AG04450 (cell line): ENCODE measurements at regions not wholly inside any gene's neighbourhood (a gene's known extent, or its start where the extent isn't known, plus 50 kb on each side); places are given as distances from the start of the nearest gene placed in this dataset.

ENCODE experiments used
- CTCF ChIA-PET: fragments of 300-600, 350-600 bp; formaldehyde crosslinking; extraction: SDS; loops from one replicate; lab custom pipeline; 2022; ENCODE audit warnings: antibody characterized with exemption, inconsistent platforms; lab: Charles Lee
- POLR2A ChIA-PET: fragments of 350-600 bp; formaldehyde crosslinking; extraction: SDS; loops from one replicate; lab custom pipeline; 2021; ENCODE audit warnings: antibody characterized with exemption, inconsistent platforms; lab: Yijun Ruan, JAX
- DNase-seq: peaks from one replicate; pipeline ENCODE4 v3.0.0-alpha.2; 2011; ENCODE audit warnings: low read depth, low spot score
- H3K27ac ChIP-seq: one replicate; pipeline ENCODE4 v1.5.1; 2012; ENCODE audit warnings: low read depth, low read length, control low read depth
- H3K27me3 ChIP-seq: one replicate; pipeline ENCODE4 v1.6.0; 2012; ENCODE audit warnings: low read length; ENCODE audit not compliant: control insufficient read depth, insufficient read depth
- H3K4me3 ChIP-seq: 2 replicates; pipeline ENCODE4 v1.5.1; 2011; ENCODE audit warnings: mild to moderate bottlenecking, low read depth, low read length, control low read depth
- H3K9me3 ChIP-seq: 2 replicates; pipeline ENCODE4 v1.5.1; 2012; ENCODE audit warnings: low read length; ENCODE audit not compliant: control insufficient read depth, insufficient read depth
- TF ChIP-seq, protein P1 (sequence below): IDR thresholded peaks from 2 replicates; pipeline ENCODE4 v1.5.1; 2011; ENCODE audit warnings: low read depth, low read length, control low read depth, inconsistent platforms

GRCh38 chr11:119509282-119509841 lies 86.4 kb upstream of the THY1 start:
- peaks cover 34% of the 10 kb centered on the region for H3K27me3 ChIP-seq
- no peak for DNase-seq
- ChIA-PET POLR2A (no interaction called here), CTCF (interaction anchor here (0.6 to 1.8 kb wide), 2 partner anchors 24 to 599 kb away, joined by 3 to 5 read pairs; no protein-coding TSS in a partner anchor)
- TF ChIP-seq, protein P1, sequence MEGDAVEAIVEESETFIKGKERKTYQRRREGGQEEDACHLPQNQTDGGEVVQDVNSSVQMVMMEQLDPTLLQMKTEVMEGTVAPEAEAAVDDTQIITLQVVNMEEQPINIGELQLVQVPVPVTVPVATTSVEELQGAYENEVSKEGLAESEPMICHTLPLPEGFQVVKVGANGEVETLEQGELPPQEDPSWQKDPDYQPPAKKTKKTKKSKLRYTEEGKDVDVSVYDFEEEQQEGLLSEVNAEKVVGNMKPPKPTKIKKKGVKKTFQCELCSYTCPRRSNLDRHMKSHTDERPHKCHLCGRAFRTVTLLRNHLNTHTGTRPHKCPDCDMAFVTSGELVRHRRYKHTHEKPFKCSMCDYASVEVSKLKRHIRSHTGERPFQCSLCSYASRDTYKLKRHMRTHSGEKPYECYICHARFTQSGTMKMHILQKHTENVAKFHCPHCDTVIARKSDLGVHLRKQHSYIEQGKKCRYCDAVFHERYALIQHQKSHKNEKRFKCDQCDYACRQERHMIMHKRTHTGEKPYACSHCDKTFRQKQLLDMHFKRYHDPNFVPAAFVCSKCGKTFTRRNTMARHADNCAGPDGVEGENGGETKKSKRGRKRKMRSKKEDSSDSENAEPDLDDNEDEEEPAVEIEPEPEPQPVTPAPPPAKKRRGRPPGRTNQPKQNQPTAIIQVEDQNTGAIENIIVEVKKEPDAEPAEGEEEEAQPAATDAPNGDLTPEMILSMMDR, result no peak
- no peak overlapping the region for H3K27ac ChIP-seq
- H3K9me3 ChIP-seq, result no peaks in the 10 kb centered on the region
- no peak overlapping the region for H3K4me3 ChIP-seq

GRCh38 chr11:119506436-119506835 lies 83.5 kb upstream of the THY1 start:
- H3K27ac ChIP-seq, result no peak overlapping the region
- TF ChIP-seq, protein P1, result no peak
- peaks cover 11% of the 10 kb centered on the region for H3K27me3 ChIP-seq
- ChIA-PET POLR2A (no interaction called here), CTCF (interaction anchor here (0.6 to 1.4 kb wide), 2 partner anchors 78 to 223 kb away, joined by 3 read pairs; no protein-coding TSS in a partner anchor)
- DNase-seq, result no peak
- no peak overlapping the region for H3K4me3 ChIP-seq
- no peaks in the 10 kb centered on the region for H3K9me3 ChIP-seq

- no peak overlapping the region for H3K27ac ChIP-seq
- ChIA-PET POLR2A (no interaction called here), CTCF (interaction anchor here (0.6 to 1.4 kb wide), 2 partner anchors 78 to 224 kb away, joined by 3 read pairs; no protein-coding TSS in a partner anchor)
- no peaks in the 10 kb centered on the region for H3K9me3 ChIP-seq
- no peak overlapping the region for H3K4me3 ChIP-seq
- H3K27me3 ChIP-seq, result peaks cover 9% of the 10 kb centered on the region
- TF ChIP-seq, protein P1, result no peak
- DNase-seq, result no peak
Observed at GRCh38 chr11:119505861-119506260, 82.9 kb upstream of the THY1 start.

GRCh38 chr11:119505071-119505470 lies 82.1 kb upstream of the THY1 start:
- Histone ChIP-seq H3K9me3 (no peaks in the 10 kb centered on the region), H3K27me3 (peaks cover 7% of the 10 kb centered on the region), H3K27ac (no peak overlapping the region), H3K4me3 (no peak overlapping the region)
- DNase-seq, result no peak
- ChIA-PET POLR2A (no interaction called here), CTCF (no interaction called here)
- TF ChIP-seq, protein P1, result no peak

DNA sequence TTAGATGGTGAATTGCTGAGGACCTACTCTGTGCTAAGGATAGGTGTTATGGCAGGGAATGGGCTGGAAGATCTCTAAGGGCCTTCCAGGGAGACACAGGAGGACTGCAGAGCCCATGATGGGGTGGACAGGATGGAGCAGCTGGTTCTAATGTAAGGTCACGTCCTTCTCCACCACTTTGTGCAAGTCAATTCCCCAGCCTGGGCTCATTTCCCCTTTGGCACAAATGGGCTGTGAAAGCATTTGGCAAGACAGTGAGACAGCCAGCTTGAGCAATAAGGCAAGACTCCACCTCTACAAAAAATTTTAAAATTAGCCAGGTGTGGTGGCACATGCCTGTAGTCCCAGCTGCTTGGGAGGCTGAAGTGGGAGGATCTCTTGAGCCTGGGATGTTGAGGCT lies 81.4 kb upstream of the THY1 start:
- Histone ChIP-seq H3K9me3 (no peaks in the 10 kb centered on the region), H3K27me3 (peaks cover 7% of the 10 kb centered on the region), H3K27ac (no peak overlapping the region), H3K4me3 (no peak overlapping the region)
- no peak for DNase-seq
- CTCF ChIA-PET, result interaction anchor here (0.9 kb wide), 1 partner anchor 13 kb away, joined by 4 read pairs; no protein-coding TSS in a partner anchor
- TF ChIP-seq, protein P1, result no peak
- POLR2A ChIA-PET, result no interaction called here
